Mammary epithelial cell (primary cell): ENCODE measurements at regions not wholly inside any gene's neighbourhood (a gene's known extent, or its start where the extent isn't known, plus 50 kb on each side); places are given as distances from the start of the nearest gene placed in this dataset.

Experiments
- EZH2 ChIP-seq: IDR thresholded peaks from 2 replicates; pipeline ENCODE4 v1.6.1; 2012; ENCODE audit warnings: low read length, inconsistent platforms, borderline replicate concordance
- TF ChIP-seq, protein P1 (sequence below), 2 donors: IDR thresholded peaks in 1 of 2; conservative IDR thresholded peaks in 1 of 2; 2 replicates each; pipeline ENCODE4 v1.5.1; 2011 to 2012; ENCODE audit warnings: inconsistent platforms in 2 of 2, low read length in 2 of 2, mild to moderate bottlenecking in 2 of 2, control low read depth in 1 of 2, low read depth in 1 of 2; ENCODE audit not compliant: insufficient read depth in 1 of 2; ENCODE audit errors: extremely low read depth in 1 of 2

DNA sequence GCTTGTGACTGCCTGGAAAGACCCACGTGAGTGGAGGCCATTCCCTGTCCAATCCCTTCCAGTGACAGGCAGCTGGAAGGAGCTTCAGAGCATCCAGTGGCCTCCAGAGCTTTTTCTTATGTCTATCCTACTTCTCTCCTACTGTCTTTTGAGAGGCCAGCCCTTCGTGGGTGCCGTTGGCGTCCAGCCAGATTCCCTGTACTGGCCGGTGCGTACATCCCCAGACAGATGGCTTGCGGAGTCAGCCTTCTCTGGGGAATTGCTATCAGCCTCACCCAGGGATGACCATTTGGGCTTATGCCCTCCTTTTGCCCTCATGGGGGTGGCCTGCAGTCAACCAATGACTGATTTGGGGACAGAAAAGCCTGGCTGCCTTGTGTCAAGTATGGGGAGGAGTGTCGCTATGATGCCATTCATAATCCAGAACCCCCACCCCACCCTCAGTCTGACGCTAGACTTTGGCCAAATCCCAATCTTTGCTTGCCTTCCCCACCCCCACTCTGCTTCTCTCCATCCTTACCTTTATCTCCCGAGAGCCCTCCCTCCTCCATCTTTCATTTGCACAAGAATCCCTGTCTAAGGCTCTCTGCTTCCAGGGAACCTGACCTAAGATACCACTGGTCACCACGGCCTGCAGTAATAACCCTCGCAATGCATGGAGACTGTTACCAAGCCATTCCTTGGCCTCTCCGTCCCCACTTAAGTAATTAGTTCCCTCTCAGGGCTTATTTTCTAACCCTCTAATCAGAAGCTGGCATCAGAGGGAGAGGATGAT, 150.3 kb upstream of the BCOR start:
- TF ChIP-seq, protein P1, sequence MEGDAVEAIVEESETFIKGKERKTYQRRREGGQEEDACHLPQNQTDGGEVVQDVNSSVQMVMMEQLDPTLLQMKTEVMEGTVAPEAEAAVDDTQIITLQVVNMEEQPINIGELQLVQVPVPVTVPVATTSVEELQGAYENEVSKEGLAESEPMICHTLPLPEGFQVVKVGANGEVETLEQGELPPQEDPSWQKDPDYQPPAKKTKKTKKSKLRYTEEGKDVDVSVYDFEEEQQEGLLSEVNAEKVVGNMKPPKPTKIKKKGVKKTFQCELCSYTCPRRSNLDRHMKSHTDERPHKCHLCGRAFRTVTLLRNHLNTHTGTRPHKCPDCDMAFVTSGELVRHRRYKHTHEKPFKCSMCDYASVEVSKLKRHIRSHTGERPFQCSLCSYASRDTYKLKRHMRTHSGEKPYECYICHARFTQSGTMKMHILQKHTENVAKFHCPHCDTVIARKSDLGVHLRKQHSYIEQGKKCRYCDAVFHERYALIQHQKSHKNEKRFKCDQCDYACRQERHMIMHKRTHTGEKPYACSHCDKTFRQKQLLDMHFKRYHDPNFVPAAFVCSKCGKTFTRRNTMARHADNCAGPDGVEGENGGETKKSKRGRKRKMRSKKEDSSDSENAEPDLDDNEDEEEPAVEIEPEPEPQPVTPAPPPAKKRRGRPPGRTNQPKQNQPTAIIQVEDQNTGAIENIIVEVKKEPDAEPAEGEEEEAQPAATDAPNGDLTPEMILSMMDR (conservative IDR thresholded peaks at IDR 0.05 in 1 of 2, IDR thresholded peaks at IDR 0.05 in 1 of 2; ENCODE audit: extremely low read depth in 1 of 2, insufficient read depth in 1 of 2, low read depth in 1 of 2, low read length in 2 of 2): no peak
- TF ChIP-seq EZH2: no peak
